GM21360 (cell line): ENCODE measurements at regions not wholly inside any gene's neighbourhood (a gene's known extent, or its start where the extent isn't known, plus 50 kb on each side); places are given as distances from the start of the nearest gene placed in this dataset.

Source experiments
- ATAC-seq: cut with Tn5 transposase; IDR thresholded peaks from one replicate; pipeline ENCODE4 v1.9.1; 2021; ENCODE audit warnings: mild to moderate bottlenecking, moderate library complexity; ENCODE audit not compliant: unreplicated experiment

- ATAC-seq, result peak; percentile 60
Measured at GRCh38 chr10:4131407-4132215, 346.6 kb upstream of the KLF6 start.

DNA sequence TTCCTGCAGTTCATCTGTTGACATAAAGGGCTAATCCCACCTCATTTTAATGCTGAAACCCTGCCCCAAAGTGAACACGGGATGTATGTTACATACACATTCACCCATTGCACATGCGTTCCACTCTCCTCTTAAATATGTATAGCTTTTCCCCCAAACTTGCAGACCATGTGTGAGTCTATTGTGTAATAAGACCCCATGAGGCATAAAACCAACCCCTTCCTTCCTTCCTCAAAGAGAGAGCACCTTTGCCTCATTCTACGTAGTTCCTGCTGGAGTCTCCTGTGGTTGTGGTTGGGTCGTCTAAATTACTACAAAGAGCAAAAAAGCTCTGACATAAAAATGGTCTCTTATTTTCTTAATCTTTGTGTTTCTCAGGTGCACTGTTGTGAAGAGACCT lies 345.7 kb upstream of the KLF6 start:
- no peak for ATAC-seq

GRCh38 chr10:4129866-4130477 lies 345.0 kb upstream of the KLF6 start:
- ATAC-seq, result no peak

GRCh38 chr10:4127518-4128315 lies 342.7 kb upstream of the KLF6 start:
- ATAC-seq, result peak; percentile 62

GRCh38 chr10:4125776-4126175 lies 340.8 kb upstream of the KLF6 start:
- no peak for ATAC-seq

DNA sequence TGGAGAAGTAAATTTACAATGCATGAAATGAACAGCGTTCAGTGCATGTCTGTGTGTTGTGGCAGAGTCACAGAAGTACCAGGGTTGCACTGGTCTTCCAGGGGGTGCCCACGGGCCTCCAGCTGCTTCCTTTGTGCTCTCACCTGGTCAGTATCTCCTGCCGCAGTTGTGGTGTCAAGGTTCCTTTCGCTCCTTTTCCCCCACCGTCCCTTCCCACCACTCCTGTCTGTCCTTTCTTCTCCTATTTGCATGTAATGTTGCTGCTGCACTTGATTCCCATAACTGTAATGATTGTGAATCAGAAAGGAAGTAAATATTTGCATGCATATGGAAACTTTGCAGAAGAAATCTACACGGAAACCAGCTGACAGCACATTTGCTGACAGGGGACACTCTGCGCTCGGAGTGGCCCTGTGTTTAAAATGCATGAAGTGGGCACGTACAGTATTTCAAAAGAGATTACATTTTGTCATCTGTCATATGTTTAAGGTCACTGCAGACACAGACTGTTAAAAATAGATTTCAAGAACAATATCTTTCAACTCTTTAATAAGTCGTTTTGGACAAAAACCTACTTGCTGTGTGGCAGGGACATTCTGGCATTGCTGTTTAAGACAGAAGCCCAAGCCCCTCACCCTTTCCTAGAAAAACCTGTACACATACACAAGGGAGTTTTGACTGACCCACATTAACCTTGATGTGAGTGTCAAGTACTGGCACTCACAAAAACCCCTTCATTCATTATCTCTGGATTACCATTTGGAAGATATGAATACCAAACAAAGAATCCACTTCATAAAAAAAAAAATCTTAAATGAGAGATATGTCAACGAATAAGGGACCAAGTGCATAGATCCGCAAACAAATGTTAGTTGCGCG lies 336.7 kb upstream of the KLF6 start:
- no peak for ATAC-seq

DNA sequence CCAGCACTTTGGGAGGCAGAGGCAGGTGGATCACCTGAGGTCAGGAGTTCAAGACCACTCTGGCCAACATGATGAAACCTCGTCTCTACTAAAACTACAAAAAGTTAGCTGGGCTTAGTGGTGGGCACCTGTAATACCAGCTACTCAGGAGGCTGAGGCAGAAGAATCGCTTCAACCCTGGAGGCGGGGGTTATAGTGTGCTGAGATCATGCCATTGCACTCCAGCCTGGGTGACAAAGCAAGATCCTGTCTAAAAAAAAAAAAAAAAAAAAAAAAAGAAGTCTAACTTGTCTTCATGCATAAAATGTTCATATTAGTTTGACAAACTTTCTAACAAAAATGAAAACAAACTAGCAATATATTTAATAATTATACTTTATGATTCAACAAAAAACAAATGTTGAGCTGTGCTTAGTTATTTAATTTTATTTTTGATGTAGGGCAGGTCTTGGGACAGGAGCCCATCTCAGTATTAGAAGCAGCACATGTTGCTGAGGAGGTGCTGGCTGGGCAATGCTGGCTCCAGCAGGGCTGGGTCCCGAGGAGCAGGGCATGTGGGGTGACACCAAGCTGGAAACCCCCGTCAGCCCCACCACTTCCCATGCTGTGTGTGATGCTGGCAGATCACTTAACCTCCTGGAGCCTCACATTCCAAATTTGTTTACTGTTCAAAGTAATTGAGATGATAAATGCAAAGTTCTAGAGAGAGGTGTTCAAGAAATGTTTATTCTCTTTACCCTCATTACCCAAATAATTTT lies 335.3 kb upstream of the KLF6 start:
- ATAC-seq, result no peak

- ATAC-seq, result no peak
Measured at GRCh38 chr10:4119107-4119506, 334.1 kb upstream of the KLF6 start.

DNA sequence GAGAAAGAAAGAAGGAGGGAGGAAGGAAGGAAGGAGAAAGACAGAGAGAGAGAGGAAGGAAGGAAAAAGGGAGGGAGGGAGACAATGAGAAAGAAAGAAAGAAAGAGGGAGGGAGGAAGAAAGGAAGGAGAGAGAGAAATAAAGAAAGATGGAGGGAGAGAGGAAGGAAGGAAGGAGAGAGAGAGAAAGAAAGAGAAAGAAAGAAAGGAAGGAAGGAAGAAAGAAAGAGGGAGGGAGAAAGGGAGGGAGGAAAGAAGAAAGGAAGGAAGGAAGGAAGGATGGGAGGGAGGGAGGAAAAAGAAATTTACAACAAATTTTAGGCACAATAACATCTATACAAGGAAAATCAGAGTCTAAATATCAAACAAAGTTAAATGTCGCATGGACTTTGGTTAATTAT lies 332.6 kb upstream of the KLF6 start:
- no peak for ATAC-seq

GRCh38 chr10:4111643-4112042 lies 326.6 kb upstream of the KLF6 start:
- ATAC-seq, result no peak

DNA sequence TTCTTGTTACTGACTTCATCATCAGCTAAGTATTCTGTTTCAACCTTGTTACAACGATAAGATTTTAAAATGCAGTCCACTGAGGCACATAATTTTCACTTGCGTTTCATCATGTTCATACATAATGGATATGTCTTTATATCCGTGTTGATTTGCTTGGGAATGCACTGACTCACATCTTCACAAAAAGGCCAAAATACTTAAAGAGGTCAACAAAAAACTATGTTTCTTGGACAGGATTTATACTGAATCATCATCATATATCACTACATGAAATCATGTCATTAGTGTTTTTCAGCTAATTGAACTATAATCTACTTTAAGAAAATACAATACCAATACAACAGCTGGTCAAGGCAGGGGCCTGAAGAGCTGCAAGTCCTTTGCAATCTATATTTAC lies 324.5 kb upstream of the KLF6 start:
- ATAC-seq, result no peak

DNA sequence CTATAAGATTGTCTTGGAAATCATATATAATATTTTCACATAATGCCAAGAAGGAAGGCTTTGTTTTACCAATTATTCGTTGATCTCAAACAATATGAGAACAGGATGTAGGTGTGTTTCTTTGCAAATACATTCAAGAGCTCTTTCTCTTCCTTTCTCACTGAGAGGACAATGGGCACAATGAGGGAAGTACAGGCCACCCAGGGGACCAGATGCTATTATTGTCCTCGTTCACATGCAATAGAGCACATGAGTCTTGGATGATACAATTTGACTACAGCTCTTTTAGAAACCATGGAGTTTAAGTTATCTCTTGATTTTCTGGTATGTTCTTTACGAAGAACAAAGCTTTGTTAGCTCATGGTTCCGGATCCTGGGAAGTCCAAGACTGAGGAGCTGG lies 323.7 kb upstream of the KLF6 start:
- ATAC-seq, result no peak

- no peak for ATAC-seq
Measured at GRCh38 chr10:4107285-4107851, 322.4 kb upstream of the KLF6 start.

- no peak for ATAC-seq
Measured at GRCh38 chr10:4103603-4104002, 318.6 kb upstream of the KLF6 start.

DNA sequence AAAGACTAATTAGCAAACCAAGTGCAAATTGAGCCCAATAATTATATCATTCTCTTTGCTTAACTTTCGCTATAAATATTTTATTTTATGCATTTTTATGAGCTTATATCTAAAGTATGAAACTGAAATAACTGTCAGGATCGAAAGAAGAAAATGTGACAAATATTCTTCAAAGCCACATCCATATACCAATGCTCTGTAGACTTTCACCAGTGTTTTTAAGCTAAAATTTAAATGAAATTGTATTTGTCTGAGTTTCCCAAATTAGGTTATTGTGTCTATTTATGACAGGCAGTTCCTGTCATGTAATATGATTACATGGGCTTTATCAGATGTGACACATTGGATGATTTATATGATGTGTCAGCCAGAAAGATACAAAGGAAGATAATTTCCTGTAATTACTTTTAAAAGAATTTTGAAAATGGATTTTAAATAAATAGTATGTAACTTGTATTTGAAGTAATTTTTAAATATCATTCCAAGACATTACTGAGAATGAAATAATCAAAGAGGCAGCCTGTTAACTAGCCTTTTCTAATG lies 317.9 kb upstream of the KLF6 start:
- no peak for ATAC-seq

GRCh38 chr10:4101918-4102654 lies 317.1 kb upstream of the KLF6 start:
- ATAC-seq, result no peak

DNA sequence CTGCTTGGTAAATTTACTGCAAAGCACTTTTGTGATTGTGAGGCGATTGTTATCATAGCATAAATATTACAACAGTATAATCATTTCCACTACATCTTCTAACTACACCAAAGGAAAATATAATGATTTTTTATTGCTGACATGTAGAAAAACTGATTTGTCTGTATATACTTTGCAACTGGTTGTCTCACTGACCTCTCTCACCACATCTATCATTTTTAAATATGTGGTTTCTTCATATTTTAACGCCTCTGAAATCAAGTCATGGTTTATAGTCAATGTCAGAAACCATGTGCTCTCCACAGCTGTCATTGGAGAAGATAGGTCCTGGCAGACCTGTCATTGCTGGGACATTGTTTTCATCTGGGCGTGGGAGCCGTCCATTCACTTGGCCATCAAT lies 315.4 kb upstream of the KLF6 start:
- no peak for ATAC-seq

- no peak for ATAC-seq
Measured at GRCh38 chr10:4099202-4099601, 314.2 kb upstream of the KLF6 start.
